T-cell (primary cell): ENCODE measurements at regions not wholly inside any gene's neighbourhood (a gene's known extent, or its start where the extent isn't known, plus 50 kb on each side); places are given as distances from the start of the nearest gene placed in this dataset.

ENCODE experiments used
- ATAC-seq, 4 experiments: fragments of 200-7000 bp in 3 of 4; fragments of 150-1000 bp in 1 of 4; cut with Tn5 transposase; replicated peaks in 1 of 4; 1 replicate in 3 of 4; 2 replicates in 1 of 4; pipeline ENCODE4 v1.10.0; 2021; ENCODE audit warnings: moderate library complexity in 3 of 4, mild to moderate bottlenecking in 2 of 4, moderate number of reproducible peaks in 1 of 4
- CTCF ChIA-PET, 2 donors: fragments of 300-600 bp; sonication (Branson Sonifier 250); formaldehyde crosslinking; loops; one replicate each; lab custom pipeline; 2022; ENCODE audit warnings: antibody characterized with exemption in 2 of 2; lab: Charles Lee
- POLR2A ChIA-PET, 2 donors: fragments of 300-600 bp; sonication (Branson Sonifier 250); formaldehyde crosslinking; loops; one replicate each; lab custom pipeline; 2022; ENCODE audit warnings: antibody characterized with exemption in 2 of 2; lab: Charles Lee
- DNase-seq, 35 experiments: peaks; one replicate each; pipeline versions ENCODE4 v3.0.0 to v3.0.0-alpha.2; 2013 to 2023
- H3K27ac ChIP-seq: one replicate; pipeline ENCODE4 v1.5.1; 2013; ENCODE audit warnings: low read length
- H3K27me3 ChIP-seq, 2 experiments: replicated peaks in 1 of 2; 1 replicate in 1 of 2; 2 replicates in 1 of 2; pipeline versions ENCODE4 v1.6.1 to v1.7.0; 2013; ENCODE audit warnings: low read length in 1 of 2, mixed read lengths in 1 of 2; ENCODE audit not compliant: control insufficient read depth in 2 of 2, insufficient read depth in 2 of 2; ENCODE audit errors: extremely low read depth in 1 of 2
- H3K36me3 ChIP-seq, 2 donors: 1 replicate in 1 of 2; 2 replicates in 1 of 2; pipeline versions ENCODE4 v1.6.1 to v1.7.0; 2013; ENCODE audit warnings: low read length in 1 of 2; ENCODE audit not compliant: control insufficient read depth in 2 of 2, insufficient read depth in 1 of 2; ENCODE audit errors: extremely low read depth in 1 of 2
- H3K4me1 ChIP-seq, 2 experiments: 1 replicate in 1 of 2; 2 replicates in 1 of 2; pipeline versions ENCODE4 v1.6.1 to v1.7.0; 2013; ENCODE audit warnings: low read length in 2 of 2, mixed read lengths in 1 of 2; ENCODE audit not compliant: insufficient read depth in 2 of 2, control insufficient read depth in 1 of 2; ENCODE audit errors: extremely low read depth in 1 of 2
- H3K4me3 ChIP-seq, 2 donors: 1 replicate in 1 of 2; 2 replicates in 1 of 2; pipeline versions ENCODE4 v1.5.1 to v1.7.0; 2013; ENCODE audit warnings: mild to moderate bottlenecking in 2 of 2, low read length in 1 of 2, moderate library complexity in 1 of 2; ENCODE audit not compliant: control insufficient read depth in 1 of 2; ENCODE audit errors: extremely low read depth in 1 of 2
- H3K9me3 ChIP-seq: 2 replicates; pipeline ENCODE4 v1.7.0; 2013
- H3K27ac Mint-ChIP-seq, 2 donors: one replicate each; pipeline ENCODE4 v1.8.0; 2020 to 2021; ENCODE audit warnings: mild to moderate bottlenecking in 2 of 2, mixed read lengths in 2 of 2
- H3K27me3 Mint-ChIP-seq, 2 donors: one replicate each; pipeline ENCODE4 v1.8.0; 2021 to 2022; ENCODE audit warnings: mixed read lengths in 2 of 2
- H3K36me3 Mint-ChIP-seq: one replicate; pipeline ENCODE4 v1.8.0; 2021; ENCODE audit warnings: mixed read lengths
- H3K4me1 Mint-ChIP-seq, 3 donors: one replicate each; pipeline ENCODE4 v1.8.0; 2020 to 2022; ENCODE audit warnings: mixed read lengths in 3 of 3, mild to moderate bottlenecking in 1 of 3
- H3K4me3 Mint-ChIP-seq, 3 donors: one replicate each; pipeline ENCODE4 v1.8.0; 2020 to 2022; ENCODE audit warnings: mild to moderate bottlenecking in 3 of 3, mixed read lengths in 3 of 3, moderate library complexity in 3 of 3
- H3K9me3 Mint-ChIP-seq, 3 donors: one replicate each; pipeline ENCODE4 v1.8.0; 2020 to 2022; ENCODE audit warnings: mixed read lengths in 3 of 3
- WGBS: methylation state at CpG from one replicate; pipeline ENCODE4 v1.1.5; 2013; ENCODE audit warnings: missing lambda C conversion rate; ENCODE audit not compliant: insufficient coverage; 5-methylcytosine and 5-hydroxymethylcytosine counted together

- WGBS = no CpG with 5 or more reads among the region's 1 CpG
- Histone ChIP-seq H3K9me3 (no peaks in the 10 kb centered on the region), H3K27ac (no peak overlapping the region), H3K4me1 (no peaks in the 10 kb centered on the region), H3K4me3 (no peak overlapping the region), H3K27me3 (peaks cover 0 to 9% of the 10 kb centered on the region in 2 experiments), H3K36me3 (no peaks in the 10 kb centered on the region)
- Mint-ChIP-seq H3K27ac (no peak overlapping the region), H3K27me3 (peaks cover 12 to 23% of the 10 kb centered on the region in 2 donors), H3K36me3 (no peaks in the 10 kb centered on the region), H3K9me3 (peaks cover 0 to 4% (median 0%) of the 10 kb centered on the region in 3 donors), H3K4me1 (no peaks in the 10 kb centered on the region), H3K4me3 (no peak overlapping the region)
- ChIA-PET CTCF (no interaction called here), POLR2A (no interaction called here)
- DNase-seq (no peak), ATAC-seq (no peak)
Measured at GRCh38 chr18:50472941-50473340, 86.9 kb upstream of the MAPK4 start.

- H3K9me3 ChIP-seq = no peaks in the 10 kb centered on the region
- H3K27ac ChIP-seq = no peak overlapping the region
- POLR2A ChIA-PET = no interaction called here
- WGBS = 90% methylated on average over 3 of the region's 5 CpGs
- H3K27me3 ChIP-seq = peaks cover 0 to 9% of the 10 kb centered on the region in 2 experiments
- Mint-ChIP-seq H3K27me3 (peaks cover 12 to 23% of the 10 kb centered on the region in 2 donors), H3K4me1 (no peaks in the 10 kb centered on the region), H3K4me3 (no peak overlapping the region), H3K27ac (no peak overlapping the region), H3K36me3 (no peaks in the 10 kb centered on the region), H3K9me3 (no peaks in the 10 kb centered on the region)
- CTCF ChIA-PET = no interaction called here
- no peak overlapping the region for H3K4me3 ChIP-seq
- H3K36me3 ChIP-seq = no peaks in the 10 kb centered on the region
- no peak for DNase-seq
- no peaks in the 10 kb centered on the region for H3K4me1 ChIP-seq
- ATAC-seq = no peak
Measured at GRCh38 chr18:50473881-50474280, 86.0 kb upstream of the MAPK4 start.

GRCh38 chr18:50475538-50476193 lies 84.2 kb upstream of the MAPK4 start:
- POLR2A ChIA-PET = no interaction called here
- H3K4me1 Mint-ChIP-seq = no peaks in the 10 kb centered on the region
- no peaks in the 10 kb centered on the region for H3K4me1 ChIP-seq
- no peak for DNase-seq
- no peak for ATAC-seq
- no peak overlapping the region for H3K27ac ChIP-seq
- H3K36me3 Mint-ChIP-seq = no peaks in the 10 kb centered on the region
- H3K27ac Mint-ChIP-seq = no peak overlapping the region
- H3K27me3 Mint-ChIP-seq = peaks cover 12 to 28% of the 10 kb centered on the region in 2 donors
- peaks cover 0 to 9% of the 10 kb centered on the region in 2 experiments for H3K27me3 ChIP-seq
- CTCF ChIA-PET = no interaction called here
- no peak overlapping the region for H3K4me3 Mint-ChIP-seq
- H3K9me3 Mint-ChIP-seq = no peaks in the 10 kb centered on the region
- no peaks in the 10 kb centered on the region for H3K36me3 ChIP-seq
- 100% methylated on average over 3 of the region's 4 CpGs for WGBS
- no peak overlapping the region for H3K4me3 ChIP-seq
- no peaks in the 10 kb centered on the region for H3K9me3 ChIP-seq

- no peaks in the 10 kb centered on the region for H3K4me1 ChIP-seq
- no peaks in the 10 kb centered on the region for H3K9me3 ChIP-seq
- Mint-ChIP-seq H3K9me3 (peaks cover 0 to 4% (median 0%) of the 10 kb centered on the region in 3 donors), H3K27ac (no peak overlapping the region), H3K36me3 (no peaks in the 10 kb centered on the region), H3K4me1 (no peaks in the 10 kb centered on the region), H3K4me3 (no peak overlapping the region), H3K27me3 (peaks cover 0 to 7% of the 10 kb centered on the region in 2 donors)
- no peaks in the 10 kb centered on the region for H3K27me3 ChIP-seq
- H3K36me3 ChIP-seq = no peaks in the 10 kb centered on the region
- no peak for DNase-seq
- H3K27ac ChIP-seq = no peak overlapping the region
- no peak for ATAC-seq
- H3K4me3 ChIP-seq = no peak overlapping the region
- ChIA-PET POLR2A (interaction anchor here in 1 of 2 donors (0.7 kb wide), 1 partner anchor 17 kb away, joined by 6 read pairs; no protein-coding TSS in a partner anchor), CTCF (interaction anchor here in 1 of 2 donors (0.7 kb wide), 1 partner anchor 472 kb away, joined by 5 read pairs; no protein-coding TSS in a partner anchor)
- no CpG with 5 or more reads among the region's 2 CpGs for WGBS
Measured at GRCh38 chr18:50492097-50492496, 67.8 kb upstream of the MAPK4 start.

GRCh38 chr18:50494569-50494968 lies 65.3 kb upstream of the MAPK4 start:
- no peak overlapping the region for H3K4me3 ChIP-seq
- Mint-ChIP-seq H3K36me3 (no peaks in the 10 kb centered on the region), H3K27ac (no peak overlapping the region), H3K4me1 (no peaks in the 10 kb centered on the region), H3K9me3 (peaks cover 0 to 4% (median 0%) of the 10 kb centered on the region in 3 donors), H3K4me3 (no peak overlapping the region), H3K27me3 (peaks cover 0 to 7% of the 10 kb centered on the region in 2 donors)
- no peaks in the 10 kb centered on the region for H3K9me3 ChIP-seq
- no peaks in the 10 kb centered on the region for H3K36me3 ChIP-seq
- CTCF ChIA-PET = no interaction called here
- H3K27me3 ChIP-seq = no peaks in the 10 kb centered on the region
- POLR2A ChIA-PET = no interaction called here
- no peak overlapping the region for H3K27ac ChIP-seq
- no CpG with 5 or more reads among the region's 3 CpGs for WGBS
- H3K4me1 ChIP-seq = no peaks in the 10 kb centered on the region
- no peak for ATAC-seq
- no peak for DNase-seq

- H3K9me3 Mint-ChIP-seq = peaks cover 0 to 12% (median 0%) of the 10 kb centered on the region in 3 donors
- Histone ChIP-seq H3K9me3 (no peaks in the 10 kb centered on the region), H3K36me3 (no peaks in the 10 kb centered on the region), H3K4me3 (no peak overlapping the region), H3K27ac (no peak overlapping the region), H3K27me3 (peaks cover 0 to 9% of the 10 kb centered on the region in 2 experiments), H3K4me1 (no peaks in the 10 kb centered on the region)
- no CpG with 5 or more reads among the region's 2 CpGs for WGBS
- ATAC-seq (no peak), DNase-seq (no peak)
- CTCF ChIA-PET = no interaction called here
- no peaks in the 10 kb centered on the region for H3K4me1 Mint-ChIP-seq
- POLR2A ChIA-PET = no interaction called here
- no peak overlapping the region for H3K4me3 Mint-ChIP-seq
- no peaks in the 10 kb centered on the region for H3K36me3 Mint-ChIP-seq
- no peak overlapping the region for H3K27ac Mint-ChIP-seq
- peaks cover 14 to 33% of the 10 kb centered on the region in 2 donors for H3K27me3 Mint-ChIP-seq
Measured at GRCh38 chr18:50506362-50506761, 53.5 kb upstream of the MAPK4 start.
